Common myeloid progenitor, CD34-positive (primary cell): ENCODE measurements at regions not wholly inside any gene's neighbourhood (a gene's known extent, or its start where the extent isn't known, plus 50 kb on each side); places are given as distances from the start of the nearest gene placed in this dataset.

Experiments
- CTCF ChIA-PET: fragments of 350-600 bp; sonication (Branson Sonifier 250); formaldehyde crosslinking; loops from one replicate; lab custom pipeline; 2021; ENCODE audit warnings: antibody characterized with exemption; lab: Charles Lee
- POLR2A ChIA-PET: fragments of 350-600 bp; sonication (Branson Sonifier 250); formaldehyde crosslinking; loops from one replicate; lab custom pipeline; 2021; ENCODE audit warnings: antibody characterized with exemption; lab: Charles Lee
- DNase-seq, 3 donors: peaks; one replicate each; pipeline versions ENCODE4 v3.0.0 to v3.0.0-alpha.2; 2013
- H3K27ac ChIP-seq, 2 experiments: 1 replicate in 1 of 2; 2 replicates in 1 of 2; pipeline ENCODE4 v1.7.0; 2013; ENCODE audit warnings: inconsistent platforms in 2 of 2, low read length in 2 of 2, mild to moderate bottlenecking in 2 of 2, low read depth in 1 of 2, moderate library complexity in 1 of 2; ENCODE audit not compliant: severe bottlenecking in 2 of 2, insufficient read depth in 1 of 2, poor library complexity in 1 of 2
- H3K27me3 ChIP-seq, 5 experiments: replicated peaks in 2 of 5; 1 replicate in 3 of 5; 2 replicates in 2 of 5; pipeline versions ENCODE4 v1.6.1 to v1.7.0; 2013; ENCODE audit warnings: low read length in 4 of 5, mild to moderate bottlenecking in 2 of 5, moderate library complexity in 2 of 5, inconsistent platforms in 1 of 5; ENCODE audit not compliant: insufficient read depth in 5 of 5, control insufficient read depth in 4 of 5
- H3K36me3 ChIP-seq, 4 experiments: 1 replicate in 2 of 4; 2 replicates in 2 of 4; pipeline versions ENCODE4 v1.6.1 to v1.7.0; 2013; ENCODE audit warnings: low read length in 3 of 4, control low read depth in 1 of 4, mild to moderate bottlenecking in 1 of 4; ENCODE audit not compliant: control insufficient read depth in 4 of 4, insufficient read depth in 4 of 4
- H3K4me1 ChIP-seq, 4 experiments: 1 replicate in 3 of 4; 2 replicates in 1 of 4; pipeline versions ENCODE4 v1.6.1 to v1.7.1; 2013; ENCODE audit warnings: low read length in 3 of 4, mild to moderate bottlenecking in 3 of 4, control low read depth in 1 of 4, inconsistent platforms in 1 of 4, moderate library complexity in 1 of 4; ENCODE audit not compliant: control insufficient read depth in 4 of 4, insufficient read depth in 4 of 4; ENCODE audit errors: control extremely low read depth in 1 of 4
- H3K4me3 ChIP-seq, 7 experiments: 1 replicate in 4 of 7; 2 replicates in 3 of 7; pipeline versions ENCODE4 v1.5.1 to v1.7.0; 2013; ENCODE audit warnings: mild to moderate bottlenecking in 7 of 7, low read length in 6 of 7, moderate library complexity in 6 of 7, inconsistent platforms in 2 of 7, low read depth in 2 of 7, control low read depth in 1 of 7; ENCODE audit not compliant: insufficient read depth in 4 of 7, control insufficient read depth in 1 of 7; ENCODE audit errors: extremely low read depth in 1 of 7
- H3K9me3 ChIP-seq, 5 experiments: 1 replicate in 4 of 5; 2 replicates in 1 of 5; pipeline versions ENCODE4 v1.6.1 to v1.7.1; 2013; ENCODE audit warnings: low read length in 4 of 5, mild to moderate bottlenecking in 2 of 5, inconsistent platforms in 1 of 5, low read depth in 1 of 5, moderate library complexity in 1 of 5; ENCODE audit not compliant: control insufficient read depth in 4 of 5, insufficient read depth in 2 of 5; ENCODE audit errors: control extremely low read depth in 1 of 5
- WGBS: methylation state at CpG from one replicate; pipeline ENCODE4 v1.1.5; 2013; ENCODE audit not compliant: insufficient coverage; 5-methylcytosine and 5-hydroxymethylcytosine counted together

GRCh38 chr18:65464361-65464760 lies 286.5 kb upstream of the CDH7 start:
- WGBS: no CpG with 5 or more reads among the region's 1 CpG

GRCh38 chr18:65459741-65460140 lies 291.1 kb upstream of the CDH7 start:
- no peaks in the 10 kb centered on the region for H3K4me1 ChIP-seq
- H3K27me3 ChIP-seq: no peaks in the 10 kb centered on the region
- DNase-seq: no peak
- POLR2A ChIA-PET: no interaction called here
- 100% methylated on average over 1 of the region's 3 CpGs for WGBS
- no peak overlapping the region for H3K4me3 ChIP-seq
- CTCF ChIA-PET: no interaction called here
- H3K9me3 ChIP-seq: no peaks in the 10 kb centered on the region
- H3K27ac ChIP-seq: no peak overlapping the region
- H3K36me3 ChIP-seq: no peaks in the 10 kb centered on the region

More at GRCh38 chr18:65464361-65464760, 286.5 kb upstream of the CDH7 start:
- ChIA-PET POLR2A (no interaction called here), CTCF (no interaction called here)
- Histone ChIP-seq H3K4me1 (no peaks in the 10 kb centered on the region), H3K9me3 (no peaks in the 10 kb centered on the region), H3K4me3 (no peak overlapping the region), H3K27me3 (no peaks in the 10 kb centered on the region), H3K27ac (no peak overlapping the region), H3K36me3 (no peaks in the 10 kb centered on the region)
- no peak for DNase-seq

- WGBS: no CpG with 5 or more reads among the region's 1 CpG
- Histone ChIP-seq H3K4me3 (no peak overlapping the region), H3K4me1 (no peaks in the 10 kb centered on the region), H3K36me3 (no peaks in the 10 kb centered on the region), H3K27me3 (no peaks in the 10 kb centered on the region), H3K9me3 (no peaks in the 10 kb centered on the region), H3K27ac (no peak overlapping the region)
- ChIA-PET POLR2A (no interaction called here), CTCF (no interaction called here)
- DNase-seq: no peak
Measured at GRCh38 chr18:65458871-65459270, 291.9 kb upstream of the CDH7 start.

- Histone ChIP-seq H3K27me3 (no peaks in the 10 kb centered on the region), H3K4me1 (peaks cover 0 to 4% (median 0%) of the 10 kb centered on the region in 4 experiments), H3K36me3 (no peaks in the 10 kb centered on the region), H3K9me3 (no peaks in the 10 kb centered on the region), H3K27ac (no peak overlapping the region), H3K4me3 (no peak overlapping the region)
- POLR2A ChIA-PET: no interaction called here
- peak in 2 of 3 donors; percentile 2 to 11 for DNase-seq
- 48% methylated on average over 3 of the region's 3 CpGs for WGBS
- CTCF ChIA-PET: interaction anchor here (1.2 kb wide), 1 partner anchor 315 kb away, joined by 3 read pairs; no protein-coding TSS in a partner anchor
Measured at GRCh38 chr18:65439188-65439587, 311.6 kb upstream of the CDH7 start.

- ChIA-PET CTCF (no interaction called here), POLR2A (interaction anchor here (0.6 kb wide), 1 partner anchor 155 kb away, joined by 3 read pairs; no protein-coding TSS in a partner anchor)
- Histone ChIP-seq H3K9me3 (no peaks in the 10 kb centered on the region), H3K4me1 (no peaks in the 10 kb centered on the region), H3K36me3 (no peaks in the 10 kb centered on the region), H3K27me3 (no peaks in the 10 kb centered on the region), H3K4me3 (no peak overlapping the region), H3K27ac (no peak overlapping the region)
- WGBS: no CpG with 5 or more reads among the region's 4 CpGs
- DNase-seq: no peak
Measured at GRCh38 chr18:65436430-65436829, 314.4 kb upstream of the CDH7 start.

GRCh38 chr18:65435534-65435933 lies 315.3 kb upstream of the CDH7 start:
- DNase-seq: no peak
- Histone ChIP-seq H3K4me1 (no peaks in the 10 kb centered on the region), H3K4me3 (no peak overlapping the region), H3K27me3 (no peaks in the 10 kb centered on the region), H3K36me3 (no peaks in the 10 kb centered on the region), H3K9me3 (no peaks in the 10 kb centered on the region), H3K27ac (no peak overlapping the region)
- ChIA-PET POLR2A (interaction anchor here (0.6 kb wide), 1 partner anchor 154 kb away, joined by 3 read pairs; no protein-coding TSS in a partner anchor), CTCF (no interaction called here)
- whole genome bisulfite sequencing: 93% methylated on average over 2 of the region's 2 CpGs

- CTCF ChIA-PET: no interaction called here
- no peaks in the 10 kb centered on the region for H3K9me3 ChIP-seq
- no peaks in the 10 kb centered on the region for H3K27me3 ChIP-seq
- POLR2A ChIA-PET: no interaction called here
- no peaks in the 10 kb centered on the region for H3K4me1 ChIP-seq
- no peak overlapping the region for H3K27ac ChIP-seq
- H3K36me3 ChIP-seq: no peaks in the 10 kb centered on the region
- 79% methylated on average over 2 of the region's 4 CpGs for WGBS
- no peak overlapping the region for H3K4me3 ChIP-seq
- DNase-seq: no peak
Measured at GRCh38 chr18:65429601-65430000, 321.2 kb upstream of the CDH7 start.
